K562 (cell line): ENCODE measurements at regions not wholly inside any gene's neighbourhood (a gene's known extent, or its start where the extent isn't known, plus 50 kb on each side); places are given as distances from the start of the nearest gene placed in this dataset.

Source experiments
- BRF2 ChIP-seq: IDR thresholded peaks from 3 replicates; pipeline ENCODE4 v1.6.1; 2011; ENCODE audit warnings: borderline replicate concordance, mild to moderate bottlenecking; ENCODE audit not compliant: insufficient read length, insufficient read depth
- CBFA2T3 ChIP-seq: fragments of 450-650 bp; IDR thresholded peaks from 2 replicates; pipeline ENCODE4 v1.6.1; 2017
- CHD2 ChIP-seq: IDR thresholded peaks from 2 replicates; pipeline ENCODE4 v1.6.1; 2011; ENCODE audit warnings: low read depth, low read length
- DDX20 ChIP-seq: fragments of 450-650 bp; IDR thresholded peaks from 2 replicates; pipeline ENCODE4 v1.6.1; 2016; ENCODE audit warnings: missing genetic modification characterization, low read depth, mild to moderate bottlenecking, missing compliant biosample characterization, moderate library complexity
- ETS2 ChIP-seq: IDR thresholded peaks from 2 replicates; pipeline ENCODE4 v1.6.1; 2016; ENCODE audit warnings: borderline replicate concordance, missing genetic modification characterization, mild to moderate bottlenecking, moderate library complexity, missing compliant biosample characterization; ENCODE audit not compliant: poor library complexity, severe bottlenecking
- HDAC8 ChIP-seq: fragments of 450-650 bp; IDR thresholded peaks from 2 replicates; pipeline ENCODE4 v1.6.1; 2016; ENCODE audit warnings: mild to moderate bottlenecking, missing genetic modification characterization, moderate library complexity, missing compliant biosample characterization
- MITF ChIP-seq: IDR thresholded peaks from 2 replicates; pipeline ENCODE4 v1.6.1; 2014; ENCODE audit warnings: antibody characterized with exemption
- NRF1 ChIP-seq, 2 experiments: fragments of 450-650 bp; IDR thresholded peaks in 1 of 2; conservative IDR thresholded peaks in 1 of 2; 2 replicates each; pipeline ENCODE4 v1.6.1; 2014; ENCODE audit warnings: mild to moderate bottlenecking in 2 of 2
- NUFIP1 ChIP-seq: fragments of 450-650 bp; IDR thresholded peaks from 2 replicates; pipeline ENCODE4 v1.6.1; 2018; ENCODE audit not compliant: partially characterized antibody
- POLR2B ChIP-seq: fragments of 450-650 bp; IDR thresholded peaks from 2 replicates; pipeline ENCODE4 v1.6.1; 2018; ENCODE audit warnings: low read depth; ENCODE audit not compliant: partially characterized antibody
- PRPF4 ChIP-seq: fragments of 200-400 bp; formaldehyde crosslinking; IDR thresholded peaks from one replicate; pipeline ENCODE4 v1.6.1; 2017; ENCODE audit warnings: low read length, low read depth, mild to moderate bottlenecking; ENCODE audit not compliant: insufficient read depth, poor library complexity, severe bottlenecking
- RBM17 ChIP-seq: fragments of 200-400 bp; formaldehyde crosslinking; IDR thresholded peaks from 2 replicates; pipeline ENCODE4 v1.6.1; 2017; ENCODE audit warnings: low read depth, mild to moderate bottlenecking, low read length, borderline replicate concordance
- SRSF7 ChIP-seq: fragments of 200-400 bp; formaldehyde crosslinking; optimal IDR thresholded peaks from 2 replicates; pipeline ENCODE3; 2017; ENCODE audit warnings: mild to moderate bottlenecking, low read depth, low read length
- TSHZ1 ChIP-seq: fragments of 250-450 bp; sonication (Bioruptor Pico); IDR thresholded peaks from 2 replicates; pipeline ENCODE4 v1.4.0; 2020; ENCODE audit warnings: mild to moderate bottlenecking, moderate library complexity
- ZFP91 ChIP-seq: sonication (generic); formaldehyde crosslinking; IDR thresholded peaks from 2 replicates; pipeline ENCODE4 v1.8.0; 2022; ENCODE audit warnings: mild to moderate bottlenecking, missing genetic modification reagents
- ZNF324 ChIP-seq: fragments of 250-450 bp; sonication (Bioruptor Pico); IDR thresholded peaks from 2 replicates; pipeline ENCODE4 v1.4.0; 2020; ENCODE audit warnings: mild to moderate bottlenecking
- ZNF551 ChIP-seq: fragments of 250-450 bp; sonication (Bioruptor Pico); IDR thresholded peaks from 2 replicates; pipeline ENCODE4 v1.5.0; 2021; ENCODE audit warnings: mild to moderate bottlenecking, moderate library complexity
- ZNF696 ChIP-seq: fragments of 250-450 bp; sonication (Bioruptor Pico); conservative IDR thresholded peaks from 2 replicates; pipeline ENCODE4 v1.4.0; 2020; ENCODE audit warnings: mild to moderate bottlenecking, moderate library complexity
- ZNF76 ChIP-seq: fragments of 250-450 bp; sonication (Bioruptor Pico); IDR thresholded peaks from 2 replicates; pipeline ENCODE4 v1.4.0; 2020; ENCODE audit warnings: mild to moderate bottlenecking, moderate library complexity, borderline replicate concordance

GRCh38 chr1:65687428-65688214 is 105.1 kb upstream of the PDE4B start (continued):
- TF ChIP-seq TSHZ1 (CRISPR knock-in tag) (no peak), BRF2 (no peak), ZNF324 (CRISPR knock-in tag) (no peak), CHD2 (no peak), CBFA2T3 (peak; percentile 53), RBM17 (no peak), NRF1 (conservative IDR thresholded peaks at IDR 0.05 in 1 of 2, IDR thresholded peaks at IDR 0.05 in 1 of 2) (peak; percentile 61 to 71), SRSF7 (no peak), MITF (no peak), ZFP91 (CRISPR knock-in tag) (no peak), ETS2 (tag) (no peak), PRPF4 (no peak), NUFIP1 (no peak), POLR2B (no peak), DDX20 (no peak), HDAC8 (tag) (no peak), ZNF551 (CRISPR knock-in tag) (no peak), ZNF76 (no peak), ZNF696 (CRISPR knock-in tag) (no peak)
